ENCODE measurements at regions not wholly inside any gene's neighbourhood (a gene's known extent, or its start where the extent isn't known, plus 50 kb on each side); places are given as distances from the start of the nearest gene placed in this dataset.

- no peak for TF ChIP-seq MLLT1 (IDR thresholded peaks at IDR 0.05)
- no peak for TF ChIP-seq FOS (IDR thresholded peaks at IDR 0.05; ENCODE audit: borderline replicate concordance, extremely low read depth, insufficient read length)
These were observed 144.2 kb downstream of the C12orf75 start (continued) for GRCh38 chr12:105474672-105475071.

- Histone ChIP-seq H3K27me3 (replicated peaks in 1 of 2; ENCODE audit: control insufficient read depth in 2 of 2, insufficient read depth in 2 of 2, low read length in 1 of 2) (no peaks in the 10 kb centered on the region), H3K4me2 (ENCODE audit: control insufficient read depth, insufficient read depth) (0 out of 2 replicates have a peak overlapping the region, but pooled peaks have one; percentile 17), H3K27ac (ENCODE audit: control insufficient read depth, insufficient read depth) (no peak overlapping the region), H3K4me3 (no peak overlapping the region), H4K20me1 (ENCODE audit: control insufficient read depth, insufficient read depth) (no peaks in the 10 kb centered on the region), H3K9ac (ENCODE audit: control insufficient read depth, insufficient read depth, low read length) (no peak overlapping the region), H3K36me3 (ENCODE audit: control insufficient read depth in 2 of 2, insufficient read depth in 2 of 2, low read length in 1 of 2) (no peaks in the 10 kb centered on the region), H3K9me3 (replicated peaks; ENCODE audit: control insufficient read depth, insufficient read depth, low read length) (no peaks in the 10 kb centered on the region; the same call in 2 of the 3 replicates), H3K4me1 (ENCODE audit: control insufficient read depth, insufficient read depth, low read length) (no peaks in the 10 kb centered on the region), H2AFZ (ENCODE audit: control insufficient read depth, low read depth, low read length) (no peak overlapping the region), H3K79me2 (ENCODE audit: control insufficient read depth, insufficient read depth, low read length) (no peaks in the 10 kb centered on the region)
- in situ Hi-C loops (cut with MboI) (no loop called here), intact Hi-C loops (cut with micrococcal nuclease; ENCODE audit: unreplicated experiment) (no loop called here)
- no TSS peak for BruUV-seq (replicated peaks)
- ChIA-PET SMC1A (ENCODE audit: uncharacterized antibody, unreplicated experiment) (interaction anchor here (1.1 kb wide), 1 partner anchor 639 kb away, joined by 3 read pairs; no protein-coding TSS in a partner anchor), CTCF (no interaction called here), RAD21 (ENCODE audit: unreplicated experiment) (no interaction called here), POLR2A (no interaction called here)
- ATAC-seq (peak; percentile 57), FAIRE-seq (no peak), DNase-seq (ENCODE audit: low read depth, low spot score) (peak; percentile 28)
- 0% methylated on average over 2 of the region's 2 CpGs for WGBS (ENCODE audit: insufficient coverage, insufficient replicate concordance, low lambda C conversion rate, missing lambda C conversion rate)
- TF ChIP-seq ATF3 (IDR thresholded peaks at IDR 0.05; ENCODE audit: borderline replicate concordance, extremely low read depth, low read depth, low read length): no peak
- no peak for TF ChIP-seq E2F4 (IDR thresholded peaks at IDR 0.05; ENCODE audit: low read depth, low read length)
- no peak for TF ChIP-seq ZNF384 (IDR thresholded peaks at IDR 0.05; ENCODE audit: borderline replicate concordance, low read depth, low read length)
- TF ChIP-seq SKIL (IDR thresholded peaks at IDR 0.05; ENCODE audit: low read depth, poor library complexity, severe bottlenecking): no peak
- no peak for TF ChIP-seq KDM1A (IDR thresholded peaks at IDR 0.05; ENCODE audit: borderline replicate concordance)
- TF ChIP-seq CHD2 (IDR thresholded peaks at IDR 0.05; ENCODE audit: borderline replicate concordance, low read depth, low read length): no peak
- no peak for TF ChIP-seq SMARCA5 (IDR thresholded peaks at IDR 0.05)
- no peak for TF ChIP-seq RAD21 (IDR thresholded peaks at IDR 0.05; ENCODE audit: insufficient read depth, low read depth, low read length)
- TF ChIP-seq SMC3 (IDR thresholded peaks at IDR 0.05; ENCODE audit: borderline replicate concordance, low read length): no peak
- no peak for TF ChIP-seq FOXK2 (IDR thresholded peaks at IDR 0.05)
- no peak for TF ChIP-seq USF2 (IDR thresholded peaks at IDR 0.05; ENCODE audit: borderline replicate concordance, low read depth, low read length)
- no peak for TF ChIP-seq SREBF1 (IDR thresholded peaks at IDR 0.05; ENCODE audit: low read length)
- TF ChIP-seq NR2F1 (conservative IDR thresholded peaks at IDR 0.05): no peak
- TF ChIP-seq NRF1 (conservative IDR thresholded peaks at IDR 0.05; ENCODE audit: low read depth, low read length): no peak
- TF ChIP-seq EGR1 (IDR thresholded peaks at IDR 0.05; ENCODE audit: borderline replicate concordance in 1 of 2, low read depth in 2 of 2, low read length in 2 of 2): no peak
These were observed 146.1 kb downstream of the C12orf75 start for GRCh38 chr12:105476616-105477015.
